Esophagus squamous epithelium (tissue), 4 donors: ENCODE measurements at regions not wholly inside any gene's neighbourhood (a gene's known extent, or its start where the extent isn't known, plus 50 kb on each side); places are given as distances from the start of the nearest gene placed in this dataset.

ENCODE experiments used
- CTCF ChIP-seq, 6 experiments: fragments of 450-650 bp in 4 of 6; fragments of 200-600 bp in 2 of 6; sonication (generic) in 2 of 6; IDR thresholded peaks; one replicate each; pipeline ENCODE4 v1.5.1; 2016 to 2019; ENCODE audit warnings: antibody characterized with exemption in 6 of 6, mild to moderate bottlenecking in 4 of 6, moderate library complexity in 4 of 6
- POLR2A ChIP-seq, 4 donors: fragments of 450-650 bp; IDR thresholded peaks; one replicate each; pipeline ENCODE4 v1.6.1; 2017; ENCODE audit warnings: antibody characterized with exemption in 4 of 4, mild to moderate bottlenecking in 4 of 4, moderate library complexity in 3 of 4

GRCh38 chr9:2299843-2300205 lies 284.7 kb downstream of the SMARCA2 start:
- no peak for TF ChIP-seq CTCF (IDR thresholded peaks at IDR 0.05)
- no peak for TF ChIP-seq POLR2A (IDR thresholded peaks at IDR 0.05)
